Neural cell (in vitro differentiated cells): ENCODE measurements at regions not wholly inside any gene's neighbourhood (a gene's known extent, or its start where the extent isn't known, plus 50 kb on each side); places are given as distances from the start of the nearest gene placed in this dataset.

Experiments used
- H2AFZ ChIP-seq: fragments of 200-600, 300-800 bp; sonication (generic), shearing (Covaris generic); 2 replicates; pipeline ENCODE4 v1.6.0; 2014; ENCODE audit warnings: low read depth, mild to moderate bottlenecking, antibody characterized with exemption, low read length, moderate library complexity
- H3F3A ChIP-seq: fragments of 200-600 bp; shearing (Covaris generic); 2 replicates; pipeline ENCODE4 v1.6.1; 2016; ENCODE audit warnings: mild to moderate bottlenecking, moderate library complexity, mixed read lengths, antibody characterized with exemption, low read length; ENCODE audit not compliant: insufficient read depth, poor library complexity, severe bottlenecking
- H3K27ac ChIP-seq: fragments of 200-600, 300-800 bp; sonication (generic), shearing (Covaris generic); 2 replicates; pipeline ENCODE4 v1.5.1; 2014; ENCODE audit warnings: mild to moderate bottlenecking, low read length, moderate library complexity
- H3K27me3 ChIP-seq: fragments of 300-800, 200-600 bp; sonication (generic), shearing (Covaris generic); 2 replicates; pipeline ENCODE4 v1.6.0; 2014; ENCODE audit warnings: mild to moderate bottlenecking, low read depth, low read length, moderate library complexity; ENCODE audit not compliant: insufficient read depth
- H3K36me3 ChIP-seq: fragments of 300-800, 200-600 bp; sonication (generic), shearing (Covaris generic); 2 replicates; pipeline ENCODE4 v1.5.1; 2014; ENCODE audit warnings: mild to moderate bottlenecking, antibody characterized with exemption, low read length, moderate library complexity; ENCODE audit not compliant: insufficient read depth
- H3K4me2 ChIP-seq: fragments of 300-800, 200-600 bp; sonication (generic), shearing (Covaris generic); 2 replicates; pipeline ENCODE4 v1.6.0; 2014; ENCODE audit warnings: mild to moderate bottlenecking, low read length
- H3K4me3 ChIP-seq: fragments of 300-800, 200-600 bp; sonication (generic), shearing (Covaris generic); 2 replicates; pipeline ENCODE4 v1.5.1; 2014; ENCODE audit warnings: mild to moderate bottlenecking, low read length, moderate library complexity
- H3K79me2 ChIP-seq: fragments of 200-600 bp; shearing (Covaris generic); replicated peaks from 2 replicates; pipeline ENCODE4 v1.6.0; 2014; ENCODE audit warnings: mild to moderate bottlenecking, low read length, moderate library complexity; ENCODE audit not compliant: insufficient read depth
- H3K9ac ChIP-seq: fragments of 300-800, 200-600 bp; sonication (generic), shearing (Covaris generic); 2 replicates; pipeline ENCODE4 v1.6.1; 2016; ENCODE audit warnings: mild to moderate bottlenecking, low read length, mixed read lengths
- H3K9me2 ChIP-seq: fragments of 200-600 bp; shearing (Covaris generic); 2 replicates; pipeline ENCODE4 v1.6.1; 2016; ENCODE audit warnings: mild to moderate bottlenecking, low read length, mixed read lengths; ENCODE audit not compliant: insufficient read depth
- H3K9me3 ChIP-seq: fragments of 200-600, 300-800 bp; sonication (generic), shearing (Covaris generic); 2 replicates; pipeline ENCODE4 v1.6.1; 2016; ENCODE audit warnings: mild to moderate bottlenecking, mixed run types, low read length, moderate library complexity, mixed read lengths
- H4K20me1 ChIP-seq: fragments of 200-600 bp; shearing (Covaris generic); 2 replicates; pipeline ENCODE4 v1.6.1; 2016; ENCODE audit warnings: mild to moderate bottlenecking, mixed run types; ENCODE audit not compliant: insufficient read depth
- CTCF ChIP-seq: fragments of 450-650 bp; IDR thresholded peaks from 2 replicates; pipeline ENCODE4 v1.5.1; 2014; ENCODE audit warnings: antibody characterized with exemption, mild to moderate bottlenecking, moderate library complexity; ENCODE audit not compliant: poor library complexity, severe bottlenecking
- EP300 ChIP-seq: fragments of 450-650 bp; conservative IDR thresholded peaks from 2 replicates; pipeline ENCODE4 v1.6.1; 2014; ENCODE audit warnings: antibody characterized with exemption, mild to moderate bottlenecking, moderate library complexity; ENCODE audit not compliant: poor library complexity, severe bottlenecking
- EZH2 ChIP-seq: fragments of 200-600, 300-800 bp; shearing (Covaris generic), sonication (generic); IDR thresholded peaks from 2 replicates; pipeline ENCODE4 v1.6.1; 2014; ENCODE audit warnings: antibody characterized with exemption, low read length, borderline replicate concordance, mild to moderate bottlenecking; ENCODE audit not compliant: insufficient read depth, poor library complexity, severe bottlenecking
- MXI1 ChIP-seq: fragments of 450-650 bp; conservative IDR thresholded peaks from 2 replicates; pipeline ENCODE4 v1.6.1; 2014; ENCODE audit warnings: antibody characterized with exemption, mild to moderate bottlenecking; ENCODE audit not compliant: poor library complexity, severe bottlenecking
- POLR2AphosphoS5 ChIP-seq: IDR thresholded peaks from 2 replicates; pipeline ENCODE4 v1.6.1; 2012
- RAD21 ChIP-seq: fragments of 450-650 bp; conservative IDR thresholded peaks from 2 replicates; pipeline ENCODE4 v1.6.1; 2014; ENCODE audit warnings: antibody characterized with exemption, mild to moderate bottlenecking, moderate library complexity
- REST ChIP-seq: IDR thresholded peaks from 2 replicates; pipeline ENCODE4 v1.6.1; 2012; ENCODE audit warnings: borderline replicate concordance
- SMC3 ChIP-seq: fragments of 450-650 bp; conservative IDR thresholded peaks from 2 replicates; pipeline ENCODE4 v1.6.1; 2014; ENCODE audit warnings: antibody characterized with exemption, mild to moderate bottlenecking, moderate library complexity; ENCODE audit not compliant: poor library complexity
- TAF1 ChIP-seq: IDR thresholded peaks from 2 replicates; pipeline ENCODE4 v1.6.1; 2012; ENCODE audit warnings: low read depth

- Histone ChIP-seq H3K36me3 (no peaks in the 10 kb centered on the region), H2AFZ (no peak overlapping the region), H3K27me3 (no peaks in the 10 kb centered on the region), H4K20me1 (no peaks in the 10 kb centered on the region), H3K79me2 (no peaks in the 10 kb centered on the region), H3K9me2 (no peaks in the 10 kb centered on the region), H3K9ac (no peak overlapping the region), H3F3A (no peaks in the 10 kb centered on the region), H3K27ac (no peak overlapping the region), H3K9me3 (no peaks in the 10 kb centered on the region), H3K4me3 (no peak overlapping the region), H3K4me2 (no peak overlapping the region)
- no peak for TF ChIP-seq TAF1
- TF ChIP-seq CTCF, result no peak
- no peak for TF ChIP-seq MXI1
- TF ChIP-seq RAD21, result no peak
- TF ChIP-seq EZH2, result no peak
- no peak for TF ChIP-seq EP300
- TF ChIP-seq POLR2AphosphoS5, result no peak
- TF ChIP-seq REST, result no peak
- no peak for TF ChIP-seq SMC3
Observed at GRCh38 chr13:99884913-99885312, 86.7 kb downstream of the ZIC5 start.

- Histone ChIP-seq H4K20me1 (no peaks in the 10 kb centered on the region), H3K4me3 (no peak overlapping the region), H3K79me2 (no peaks in the 10 kb centered on the region), H2AFZ (no peak overlapping the region), H3K9me3 (no peaks in the 10 kb centered on the region), H3K9ac (no peak overlapping the region), H3K27me3 (no peaks in the 10 kb centered on the region), H3F3A (no peaks in the 10 kb centered on the region), H3K9me2 (no peaks in the 10 kb centered on the region), H3K36me3 (no peaks in the 10 kb centered on the region), H3K27ac (no peak overlapping the region), H3K4me2 (no peak overlapping the region)
- TF ChIP-seq MXI1, result no peak
- no peak for TF ChIP-seq EZH2
- no peak for TF ChIP-seq SMC3
- TF ChIP-seq REST, result no peak
- TF ChIP-seq TAF1, result no peak
- TF ChIP-seq RAD21, result no peak
- TF ChIP-seq EP300, result no peak
- no peak for TF ChIP-seq CTCF
- no peak for TF ChIP-seq POLR2AphosphoS5
Observed at GRCh38 chr13:99883805-99884204, 87.8 kb downstream of the ZIC5 start.
